GM19397 (cell line): ENCODE measurements at regions not wholly inside any gene's neighbourhood (a gene's known extent, or its start where the extent isn't known, plus 50 kb on each side); places are given as distances from the start of the nearest gene placed in this dataset.

ENCODE experiments used
- ATAC-seq: cut with Tn5 transposase; IDR thresholded peaks from one replicate; pipeline ENCODE4 v1.9.1; 2021; ENCODE audit warnings: mild to moderate bottlenecking, moderate library complexity; ENCODE audit not compliant: unreplicated experiment

- ATAC-seq, result no peak
These were observed 351.7 kb upstream of the MYT1L start for GRCh38 chr2:2682700-2683342.

DNA sequence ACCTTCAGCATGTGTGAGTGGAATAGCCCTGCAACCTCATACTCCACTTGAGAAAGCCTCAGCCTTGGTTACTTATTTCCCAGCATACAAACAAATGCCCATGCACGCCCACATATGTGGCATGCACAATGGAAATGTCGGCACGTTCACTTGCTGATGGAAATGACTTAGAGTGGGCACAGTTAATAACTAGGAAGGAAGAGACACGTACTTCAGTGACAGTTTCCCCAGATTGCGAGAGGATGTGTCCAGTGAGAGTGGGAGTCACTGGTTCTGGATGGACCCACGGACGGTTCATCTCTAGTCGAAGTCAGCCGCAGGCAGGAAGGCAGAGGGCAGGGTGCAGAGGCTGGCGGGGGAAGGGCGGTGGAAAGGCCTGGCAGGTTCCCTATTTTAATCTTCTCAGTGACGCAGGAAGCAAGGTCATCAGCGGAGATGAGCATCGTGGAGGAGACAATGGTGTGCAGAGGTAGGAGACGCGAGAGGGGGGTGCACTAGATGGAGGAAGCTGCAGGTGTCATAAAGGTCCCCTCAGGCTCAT lies 350.7 kb upstream of the MYT1L start:
- ATAC-seq, result no peak

- ATAC-seq, result no peak
These were observed 350.0 kb upstream of the MYT1L start for GRCh38 chr2:2681085-2681484.

GRCh38 chr2:2674831-2675230 lies 343.8 kb upstream of the MYT1L start:
- ATAC-seq, result no peak

GRCh38 chr2:2673406-2673805 lies 342.3 kb upstream of the MYT1L start:
- no peak for ATAC-seq

- no peak for ATAC-seq
These were observed 341.2 kb upstream of the MYT1L start for GRCh38 chr2:2672249-2672648.

DNA sequence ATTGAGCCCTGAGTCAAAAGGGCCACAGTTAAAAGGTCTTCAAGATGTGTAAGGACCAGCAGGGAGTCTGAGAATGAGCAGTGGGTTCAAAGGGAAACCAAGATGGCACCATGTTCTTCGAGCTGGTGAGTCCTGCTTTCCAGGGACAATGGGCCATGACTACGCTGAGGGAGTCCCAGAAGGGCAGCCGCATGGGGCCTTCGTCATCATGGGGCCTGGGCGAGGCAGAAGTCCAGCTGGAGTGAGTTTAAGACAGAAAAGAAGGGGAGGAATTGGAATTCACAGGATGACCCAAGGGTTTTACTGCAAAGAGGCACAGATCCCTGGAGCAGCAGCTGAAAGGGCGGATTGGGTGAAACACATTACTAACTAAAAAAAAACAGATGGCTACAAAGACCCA lies 340.8 kb upstream of the MYT1L start:
- ATAC-seq, result no peak

GRCh38 chr2:2669316-2669715 lies 338.2 kb upstream of the MYT1L start:
- no peak for ATAC-seq

DNA sequence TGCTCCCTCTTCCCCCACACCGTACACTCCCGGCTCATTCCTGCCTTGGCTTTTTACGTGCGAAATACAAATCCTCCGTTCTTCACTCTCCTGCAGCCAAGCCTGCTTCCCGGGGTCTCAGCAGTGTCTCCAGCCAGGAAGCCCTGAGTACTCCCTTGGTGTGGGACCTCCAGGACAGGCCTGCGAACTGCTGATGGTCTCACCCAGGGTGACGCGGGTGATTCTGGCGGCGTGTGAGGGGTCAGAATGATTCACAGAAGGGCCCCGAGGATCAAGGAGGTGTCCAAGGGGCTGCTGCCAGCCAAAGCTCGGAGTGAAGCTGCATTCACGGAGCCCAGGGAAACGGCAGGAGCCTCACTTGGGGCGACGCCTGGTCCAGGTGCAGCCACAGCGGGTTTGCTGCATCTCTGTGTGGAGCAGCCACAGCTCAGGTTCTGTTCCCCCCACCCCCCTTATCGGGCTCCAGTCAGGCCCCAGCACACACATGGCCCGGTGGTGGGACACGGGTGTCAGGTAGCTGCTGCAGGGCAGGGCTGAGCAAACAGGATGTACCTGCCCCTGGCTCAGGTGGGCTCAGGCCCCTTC lies 337.7 kb upstream of the MYT1L start:
- ATAC-seq, result no peak

DNA sequence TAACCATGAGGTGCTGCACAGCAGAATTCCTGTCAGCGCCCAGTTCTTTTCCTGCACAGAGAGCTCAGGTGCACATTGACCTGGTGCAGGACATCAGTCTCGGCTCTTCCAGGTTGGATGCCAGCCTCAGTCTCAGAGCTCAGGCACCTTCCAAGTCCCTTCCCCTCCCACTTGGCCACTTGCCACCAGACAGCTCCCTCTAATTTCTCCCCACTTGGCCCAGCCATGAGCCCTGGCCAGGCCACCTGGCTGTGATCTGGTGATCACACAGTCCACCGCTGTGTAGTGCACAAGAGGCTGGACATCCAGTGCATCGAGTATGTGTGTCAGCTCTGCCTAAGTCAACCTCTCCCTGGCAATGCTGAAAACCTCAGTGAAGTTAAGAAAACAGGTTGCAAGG lies 336.6 kb upstream of the MYT1L start:
- no peak for ATAC-seq

DNA sequence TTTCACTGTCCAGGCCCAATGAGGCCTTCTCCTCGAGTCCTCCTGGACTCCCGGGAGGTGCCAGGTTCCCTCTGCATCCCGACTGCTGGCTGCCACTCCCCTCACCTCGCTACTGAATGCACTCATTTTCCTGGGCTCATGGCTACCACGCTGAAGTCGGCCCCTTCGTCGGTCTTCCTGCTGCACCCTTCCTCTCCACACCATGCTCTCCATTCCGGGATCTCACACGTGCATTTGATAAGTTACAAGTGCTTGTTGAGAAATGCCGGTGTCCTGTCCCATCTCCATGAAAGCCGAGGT lies 334.7 kb upstream of the MYT1L start:
- no peak for ATAC-seq

GRCh38 chr2:2664989-2665833 lies 334.1 kb upstream of the MYT1L start:
- ATAC-seq, result no peak

DNA sequence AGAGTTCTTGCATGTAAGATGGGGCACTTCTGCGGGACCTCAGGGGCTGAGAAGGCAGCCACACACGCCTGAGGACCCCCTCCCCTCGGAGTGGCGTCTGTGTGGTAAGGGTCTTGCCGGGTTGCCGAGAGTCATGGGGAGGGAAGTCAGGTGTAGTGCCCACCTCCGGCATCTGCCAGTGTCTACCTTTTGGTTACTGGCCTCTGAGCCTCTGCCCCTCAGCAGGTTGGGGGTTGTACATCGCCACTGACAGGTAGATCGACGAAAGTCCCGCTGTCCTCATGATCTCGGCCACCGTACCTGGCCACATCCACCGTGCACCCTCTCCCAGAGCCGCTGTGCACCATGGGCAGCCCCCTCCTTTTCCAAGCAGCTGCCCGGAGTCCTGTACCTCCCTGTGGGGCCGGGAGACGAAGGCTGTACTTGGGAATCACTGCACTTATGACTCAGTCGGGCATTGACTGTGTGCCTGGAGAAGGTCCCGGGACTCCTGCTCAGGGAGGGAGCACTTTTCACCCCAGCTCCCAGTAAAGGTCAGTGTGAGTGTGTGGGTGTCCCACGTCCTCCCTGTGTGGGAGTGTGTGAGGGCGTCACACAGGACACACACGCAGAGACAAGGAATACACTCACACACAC lies 332.4 kb upstream of the MYT1L start:
- no peak for ATAC-seq

GRCh38 chr2:2662847-2663356 lies 331.8 kb upstream of the MYT1L start:
- ATAC-seq, result no peak

GRCh38 chr2:2662037-2662846 lies 331.2 kb upstream of the MYT1L start:
- no peak for ATAC-seq

DNA sequence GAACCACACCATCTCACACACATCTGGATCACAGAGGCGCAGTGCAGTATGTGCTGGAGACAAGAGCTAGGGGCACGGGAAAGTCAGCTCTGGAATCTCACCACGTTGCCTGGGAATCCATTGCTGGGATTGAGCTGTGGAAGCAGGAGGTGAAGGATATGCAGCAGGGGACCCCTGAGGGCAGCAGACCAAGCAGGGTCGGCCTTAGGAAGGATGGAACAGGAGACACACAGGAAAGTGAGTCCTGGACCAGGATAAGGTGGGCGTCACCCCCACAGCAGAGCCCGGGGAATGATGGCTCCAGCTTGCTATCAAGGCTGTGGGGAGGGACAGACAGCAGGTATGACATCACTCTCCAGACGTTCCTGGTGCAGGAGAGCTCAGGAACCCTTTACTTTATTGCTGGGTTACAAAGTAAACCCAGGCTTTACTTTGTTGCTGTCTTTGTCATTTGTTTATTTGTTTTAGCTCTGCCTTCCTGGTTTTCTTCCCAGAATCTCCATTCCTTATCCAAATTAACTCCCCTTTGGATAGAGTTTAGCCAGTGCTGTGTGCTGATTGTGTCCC lies 329.8 kb upstream of the MYT1L start:
- ATAC-seq, result no peak

DNA sequence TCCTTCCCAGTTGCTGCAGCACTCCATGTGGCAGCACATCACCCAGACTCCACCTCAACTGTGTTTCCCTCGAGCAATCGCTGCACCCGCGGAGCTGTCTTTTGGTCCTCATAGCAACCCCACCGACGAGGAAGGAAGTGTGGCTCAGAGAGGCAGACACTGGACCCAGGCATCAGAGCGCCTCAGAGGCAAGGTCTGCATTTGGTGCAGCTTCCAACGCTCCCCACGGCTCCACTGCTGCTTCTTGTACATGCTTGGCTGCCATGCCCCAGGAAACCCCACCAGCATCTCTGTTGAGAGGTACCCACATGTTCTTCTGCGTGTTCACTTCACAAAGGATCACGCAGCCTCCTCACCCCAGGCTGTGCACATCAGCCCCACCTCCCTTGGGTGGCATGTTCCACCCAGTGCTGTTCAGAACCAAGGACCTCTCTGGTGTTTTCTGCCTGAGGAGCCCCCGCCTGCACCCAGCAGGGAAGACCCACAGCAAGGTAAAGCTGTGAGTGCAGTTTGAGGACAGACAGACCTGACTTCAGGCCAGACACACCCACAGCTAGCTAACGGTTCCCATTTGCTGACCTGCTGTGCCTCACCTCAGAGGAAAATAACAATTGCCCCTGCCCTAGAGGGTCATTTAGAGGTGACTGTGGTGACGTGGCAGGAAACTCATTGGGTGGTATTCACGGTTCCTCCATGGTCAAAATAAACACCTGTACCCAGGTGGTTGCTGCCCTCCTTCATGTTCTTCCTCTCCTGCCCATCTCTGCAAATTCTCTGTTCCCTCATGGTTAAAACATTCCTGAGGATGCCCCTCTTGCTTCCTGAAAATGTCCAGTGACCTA lies 326.3 kb upstream of the MYT1L start:
- no peak for ATAC-seq

GRCh38 chr2:2656115-2657011 lies 325.3 kb upstream of the MYT1L start:
- ATAC-seq, result no peak
